ENCODE measurements at regions not wholly inside any gene's neighbourhood (a gene's known extent, or its start where the extent isn't known, plus 50 kb on each side); places are given as distances from the start of the nearest gene placed in this dataset.

DNA sequence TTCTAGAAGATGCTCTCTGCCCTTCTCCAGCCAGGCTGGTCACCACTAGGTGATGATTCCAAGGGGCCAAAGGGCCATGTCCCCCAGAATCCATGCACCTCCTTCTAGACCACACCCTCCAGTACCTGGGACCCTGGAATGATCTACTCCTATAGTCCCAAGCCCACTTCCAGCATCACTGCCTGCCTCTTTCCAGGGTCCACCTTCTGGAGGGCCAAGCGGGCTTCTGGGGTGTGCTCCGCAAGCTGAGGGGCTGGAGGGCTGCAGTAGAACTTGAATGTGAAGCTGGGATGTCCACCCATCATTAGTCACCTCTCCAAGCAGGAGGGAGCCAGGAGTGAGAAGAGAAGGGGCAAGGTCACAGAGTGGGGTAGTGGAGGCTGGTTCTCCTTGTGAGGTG is 234.4 kb upstream of the MYO3A start:
- peaks cover 9% of the 10 kb centered on the region for H3K4me1 ChIP-seq
- TF ChIP-seq EZH2 (IDR thresholded peaks at IDR 0.05) (no peak), EZH2phosphoT487 (IDR thresholded peaks at IDR 0.05) (no peak)
- TF ChIP-seq, protein P1, sequence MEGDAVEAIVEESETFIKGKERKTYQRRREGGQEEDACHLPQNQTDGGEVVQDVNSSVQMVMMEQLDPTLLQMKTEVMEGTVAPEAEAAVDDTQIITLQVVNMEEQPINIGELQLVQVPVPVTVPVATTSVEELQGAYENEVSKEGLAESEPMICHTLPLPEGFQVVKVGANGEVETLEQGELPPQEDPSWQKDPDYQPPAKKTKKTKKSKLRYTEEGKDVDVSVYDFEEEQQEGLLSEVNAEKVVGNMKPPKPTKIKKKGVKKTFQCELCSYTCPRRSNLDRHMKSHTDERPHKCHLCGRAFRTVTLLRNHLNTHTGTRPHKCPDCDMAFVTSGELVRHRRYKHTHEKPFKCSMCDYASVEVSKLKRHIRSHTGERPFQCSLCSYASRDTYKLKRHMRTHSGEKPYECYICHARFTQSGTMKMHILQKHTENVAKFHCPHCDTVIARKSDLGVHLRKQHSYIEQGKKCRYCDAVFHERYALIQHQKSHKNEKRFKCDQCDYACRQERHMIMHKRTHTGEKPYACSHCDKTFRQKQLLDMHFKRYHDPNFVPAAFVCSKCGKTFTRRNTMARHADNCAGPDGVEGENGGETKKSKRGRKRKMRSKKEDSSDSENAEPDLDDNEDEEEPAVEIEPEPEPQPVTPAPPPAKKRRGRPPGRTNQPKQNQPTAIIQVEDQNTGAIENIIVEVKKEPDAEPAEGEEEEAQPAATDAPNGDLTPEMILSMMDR (IDR thresholded peaks at IDR 0.05) = no peak
- no peak overlapping the region for H3K4me2 ChIP-seq
- no peak overlapping the region for H3K4me3 ChIP-seq
- H3K79me2 ChIP-seq (ENCODE audit: low read depth) = no peaks in the 10 kb centered on the region
- peaks cover 3% of the 10 kb centered on the region for H3F3A ChIP-seq (ENCODE audit: low read depth)
- no peaks in the 10 kb centered on the region for H3K9me3 Mint-ChIP-seq
- H3K27ac ChIP-seq = no peak overlapping the region
- H2AFZ ChIP-seq (replicated peaks) = no peak overlapping the region
- peaks cover 14% of the 10 kb centered on the region for H3K4me1 Mint-ChIP-seq
- H3K4me3 Mint-ChIP-seq = no peak overlapping the region
- H3K36me3 Mint-ChIP-seq = no peaks in the 10 kb centered on the region
- peaks cover 2% of the 10 kb centered on the region for H3K27me3 Mint-ChIP-seq (ENCODE audit: insufficient read depth, low read depth)
- H3K27ac Mint-ChIP-seq = no peak overlapping the region
- H3K9me3 ChIP-seq (ENCODE audit: low read depth) = no peaks in the 10 kb centered on the region
- no peak overlapping the region for H3K9ac ChIP-seq
- no peaks in the 10 kb centered on the region for H4K20me1 ChIP-seq (ENCODE audit: low read depth)
- H3K27me3 ChIP-seq = no peaks in the 10 kb centered on the region
- no peaks in the 10 kb centered on the region for H3K36me3 ChIP-seq
- DNase-seq (ENCODE audit: low spot score) = no peak

DNA sequence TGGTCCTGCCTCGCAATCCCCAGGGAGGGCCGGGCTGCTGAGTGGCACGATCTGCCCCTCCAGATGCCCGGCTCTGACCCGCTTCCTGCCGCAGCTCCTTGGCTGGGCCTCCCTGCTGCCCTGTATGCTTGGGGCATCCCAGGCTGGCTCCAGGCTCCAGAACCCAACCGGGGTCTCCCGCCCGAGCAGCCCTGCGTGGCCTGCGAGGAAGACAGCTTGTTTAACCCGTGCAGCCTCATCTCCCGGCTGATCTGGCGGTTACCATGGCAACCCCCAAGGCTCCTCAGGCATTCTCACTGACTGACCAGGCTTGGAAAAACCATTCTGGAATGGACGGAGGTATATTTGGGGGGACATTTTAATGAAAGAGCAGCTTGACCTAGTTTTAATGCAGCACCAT is 232.4 kb upstream of the MYO3A start:
- no peak overlapping the region for H3K4me2 ChIP-seq
- no peaks in the 10 kb centered on the region for H3K36me3 ChIP-seq
- H3K36me3 Mint-ChIP-seq = no peaks in the 10 kb centered on the region
- H3K4me3 ChIP-seq = no peak overlapping the region
- H3K79me2 ChIP-seq (ENCODE audit: low read depth) = no peaks in the 10 kb centered on the region
- peaks cover 14% of the 10 kb centered on the region for H3K4me1 Mint-ChIP-seq
- no peak overlapping the region for H2AFZ ChIP-seq (replicated peaks)
- H3K27me3 Mint-ChIP-seq (ENCODE audit: insufficient read depth, low read depth) = peaks cover 2% of the 10 kb centered on the region
- H3K9me3 ChIP-seq (ENCODE audit: low read depth) = no peaks in the 10 kb centered on the region
- no peak overlapping the region for H3K9ac ChIP-seq
- H3K4me1 ChIP-seq = peaks cover 9% of the 10 kb centered on the region
- H3K27me3 ChIP-seq = no peaks in the 10 kb centered on the region
- H3K9me3 Mint-ChIP-seq = peaks cover 2% of the 10 kb centered on the region
- H4K20me1 ChIP-seq (ENCODE audit: low read depth) = no peaks in the 10 kb centered on the region
- DNase-seq (ENCODE audit: low spot score) = peak; percentile 87
- H3K27ac ChIP-seq = no peak overlapping the region
- peak overlapping the region; percentile 96 for H3K27ac Mint-ChIP-seq
- H3F3A ChIP-seq (ENCODE audit: low read depth) = peaks cover 3% of the 10 kb centered on the region
- peak overlapping the region; percentile 35 for H3K4me3 Mint-ChIP-seq
- no peak for TF ChIP-seq EZH2phosphoT487 (IDR thresholded peaks at IDR 0.05)
- TF ChIP-seq, protein P1 (IDR thresholded peaks at IDR 0.05) = no peak
- no peak for TF ChIP-seq EZH2 (IDR thresholded peaks at IDR 0.05)

DNA sequence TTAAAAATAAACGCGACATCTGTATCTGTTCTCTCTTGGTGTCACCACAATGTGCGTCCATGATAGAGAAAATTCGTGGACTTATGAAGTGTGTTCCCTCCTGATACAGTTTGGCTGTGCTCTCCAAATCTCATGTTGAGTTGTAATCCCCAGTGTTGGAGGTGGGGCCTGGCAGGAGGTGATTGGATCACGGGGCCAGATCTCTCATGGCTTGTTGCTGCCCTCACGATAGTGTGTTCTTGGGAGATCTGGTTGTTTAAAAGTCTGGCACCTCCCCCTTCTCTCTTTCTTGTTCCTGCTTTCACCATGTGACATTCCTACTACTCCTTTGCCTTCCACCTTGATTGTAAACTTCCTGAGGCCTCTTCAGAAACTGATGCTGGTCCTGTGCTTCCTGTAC is 229.4 kb upstream of the MYO3A start:
- peaks cover 14% of the 10 kb centered on the region for H3K4me1 Mint-ChIP-seq
- Histone ChIP-seq H3K79me2 (ENCODE audit: low read depth) (no peaks in the 10 kb centered on the region), H3K27ac (no peak overlapping the region), H3K36me3 (no peaks in the 10 kb centered on the region), H3K9me3 (ENCODE audit: low read depth) (no peaks in the 10 kb centered on the region), H2AFZ (replicated peaks) (peak overlapping the region; percentile 9), H3K4me3 (no peak overlapping the region), H3K9ac (no peak overlapping the region), H3K27me3 (no peaks in the 10 kb centered on the region), H4K20me1 (ENCODE audit: low read depth) (no peaks in the 10 kb centered on the region), H3K4me2 (no peak overlapping the region), H3K4me1 (peaks cover 9% of the 10 kb centered on the region), H3F3A (ENCODE audit: low read depth) (peaks cover 3% of the 10 kb centered on the region)
- peaks cover 3% of the 10 kb centered on the region for H3K27me3 Mint-ChIP-seq (ENCODE audit: insufficient read depth, low read depth)
- no peak for TF ChIP-seq EZH2phosphoT487 (IDR thresholded peaks at IDR 0.05)
- no peak for TF ChIP-seq EZH2 (IDR thresholded peaks at IDR 0.05)
- TF ChIP-seq, protein P1 (IDR thresholded peaks at IDR 0.05) = no peak
- H3K27ac Mint-ChIP-seq = no peak overlapping the region
- H3K9me3 Mint-ChIP-seq = peaks cover 2% of the 10 kb centered on the region
- no peaks in the 10 kb centered on the region for H3K36me3 Mint-ChIP-seq
- DNase-seq (ENCODE audit: low spot score) = no peak
- H3K4me3 Mint-ChIP-seq = no peak overlapping the region

Data from neural progenitor cell (in vitro differentiated cells).